ENCODE measurements at regions not wholly inside any gene's neighbourhood (a gene's known extent, or its start where the extent isn't known, plus 50 kb on each side); places are given as distances from the start of the nearest gene placed in this dataset.

DNA sequence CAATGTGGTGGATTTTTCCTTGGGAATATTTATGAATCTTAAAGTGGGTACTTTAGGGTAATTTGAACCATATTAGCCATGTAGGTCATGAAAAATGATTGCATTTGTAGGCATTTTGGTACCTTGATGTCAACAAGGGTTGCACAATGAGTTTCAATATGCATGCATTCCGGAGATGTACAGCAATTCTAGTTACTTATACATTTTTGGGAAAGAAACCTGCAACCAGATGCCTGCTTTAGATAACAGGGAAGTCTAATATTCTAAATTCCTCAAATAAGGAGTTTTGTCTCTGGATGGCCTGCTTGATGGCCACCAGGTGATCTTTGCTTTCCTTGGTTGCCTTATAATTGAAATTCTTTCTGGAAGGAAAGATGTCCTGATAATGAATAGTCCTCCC is 240.5 kb upstream of the SETMAR start:
- TF ChIP-seq POLR2A (IDR thresholded peaks at IDR 0.05), result no peak
- TF ChIP-seq, protein P1, sequence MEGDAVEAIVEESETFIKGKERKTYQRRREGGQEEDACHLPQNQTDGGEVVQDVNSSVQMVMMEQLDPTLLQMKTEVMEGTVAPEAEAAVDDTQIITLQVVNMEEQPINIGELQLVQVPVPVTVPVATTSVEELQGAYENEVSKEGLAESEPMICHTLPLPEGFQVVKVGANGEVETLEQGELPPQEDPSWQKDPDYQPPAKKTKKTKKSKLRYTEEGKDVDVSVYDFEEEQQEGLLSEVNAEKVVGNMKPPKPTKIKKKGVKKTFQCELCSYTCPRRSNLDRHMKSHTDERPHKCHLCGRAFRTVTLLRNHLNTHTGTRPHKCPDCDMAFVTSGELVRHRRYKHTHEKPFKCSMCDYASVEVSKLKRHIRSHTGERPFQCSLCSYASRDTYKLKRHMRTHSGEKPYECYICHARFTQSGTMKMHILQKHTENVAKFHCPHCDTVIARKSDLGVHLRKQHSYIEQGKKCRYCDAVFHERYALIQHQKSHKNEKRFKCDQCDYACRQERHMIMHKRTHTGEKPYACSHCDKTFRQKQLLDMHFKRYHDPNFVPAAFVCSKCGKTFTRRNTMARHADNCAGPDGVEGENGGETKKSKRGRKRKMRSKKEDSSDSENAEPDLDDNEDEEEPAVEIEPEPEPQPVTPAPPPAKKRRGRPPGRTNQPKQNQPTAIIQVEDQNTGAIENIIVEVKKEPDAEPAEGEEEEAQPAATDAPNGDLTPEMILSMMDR (IDR thresholded peaks at IDR 0.05), result no peak

All from right lobe of liver (tissue), 4 donors.